NCI-H1092 treated with DMSO at 0.1 percent for 48 hours (cell line): ENCODE measurements at regions not wholly inside any gene's neighbourhood (a gene's known extent, or its start where the extent isn't known, plus 50 kb on each side); places are given as distances from the start of the nearest gene placed in this dataset.
A peak's percentile ranks its signal among the peaks of the same experiment; 100 is the strongest.

Experiments used
- DNase-seq: peaks from one replicate; lab custom pipeline; 2025; lab: John Stamatoyannopoulos, UW

DNA sequence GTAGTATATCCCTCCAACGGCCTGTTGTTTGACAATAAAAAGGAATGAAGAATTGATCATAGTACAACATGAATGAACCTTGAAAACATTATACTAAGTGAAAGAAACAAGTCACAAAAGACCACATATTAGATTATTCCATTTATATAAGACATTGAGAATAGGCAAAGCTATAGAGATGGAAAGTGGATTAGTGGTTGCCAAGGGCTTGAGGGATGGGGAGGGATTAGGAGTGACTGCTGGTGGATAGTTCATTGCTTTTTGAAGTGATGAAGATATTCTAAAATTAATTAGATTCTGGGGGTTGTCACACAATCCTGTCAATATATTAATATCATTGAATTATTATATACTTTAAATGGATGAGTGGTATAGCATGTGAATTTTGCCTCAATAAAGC, 142.5 kb upstream of the DPT start:
- no peak for DNase-seq

DNA sequence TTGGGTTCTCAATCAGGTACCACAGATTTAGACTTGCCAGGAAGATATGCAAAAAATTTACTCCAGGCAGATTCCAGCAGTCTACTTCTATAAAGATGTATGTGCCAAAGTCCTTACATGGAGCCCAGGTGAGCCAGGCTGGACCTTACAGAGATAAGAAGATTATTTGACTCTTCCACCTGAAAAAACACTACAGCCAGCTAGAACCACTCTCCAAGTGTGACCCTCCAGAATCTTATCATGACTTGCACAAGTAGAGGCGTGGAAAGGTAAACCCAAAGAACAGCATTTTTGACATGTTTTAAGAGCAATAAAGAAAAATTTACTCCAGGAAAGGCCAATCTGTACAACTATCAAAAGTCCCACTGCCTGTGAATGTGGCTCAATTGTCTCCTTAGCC, 146.8 kb upstream of the DPT start:
- no peak for DNase-seq

DNA sequence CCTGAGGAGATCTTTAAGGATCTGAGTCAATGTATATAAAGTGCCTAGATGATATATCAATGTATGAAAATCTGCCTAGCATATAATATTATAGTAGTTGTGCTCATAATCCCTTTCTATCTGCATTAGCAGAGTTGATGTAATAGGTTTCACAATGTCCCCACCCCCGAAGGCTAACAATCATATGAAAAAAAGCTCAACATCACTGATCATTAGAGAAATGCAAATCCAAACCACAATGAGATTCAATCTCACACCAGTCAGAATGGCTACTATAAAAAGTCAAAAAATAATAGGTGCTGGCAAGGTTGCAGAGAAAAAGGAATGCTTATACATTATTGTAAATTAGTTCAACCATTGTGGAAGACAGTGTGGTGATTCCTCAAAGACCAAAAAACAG, 147.8 kb upstream of the DPT start:
- DNase-seq: no peak

DNA sequence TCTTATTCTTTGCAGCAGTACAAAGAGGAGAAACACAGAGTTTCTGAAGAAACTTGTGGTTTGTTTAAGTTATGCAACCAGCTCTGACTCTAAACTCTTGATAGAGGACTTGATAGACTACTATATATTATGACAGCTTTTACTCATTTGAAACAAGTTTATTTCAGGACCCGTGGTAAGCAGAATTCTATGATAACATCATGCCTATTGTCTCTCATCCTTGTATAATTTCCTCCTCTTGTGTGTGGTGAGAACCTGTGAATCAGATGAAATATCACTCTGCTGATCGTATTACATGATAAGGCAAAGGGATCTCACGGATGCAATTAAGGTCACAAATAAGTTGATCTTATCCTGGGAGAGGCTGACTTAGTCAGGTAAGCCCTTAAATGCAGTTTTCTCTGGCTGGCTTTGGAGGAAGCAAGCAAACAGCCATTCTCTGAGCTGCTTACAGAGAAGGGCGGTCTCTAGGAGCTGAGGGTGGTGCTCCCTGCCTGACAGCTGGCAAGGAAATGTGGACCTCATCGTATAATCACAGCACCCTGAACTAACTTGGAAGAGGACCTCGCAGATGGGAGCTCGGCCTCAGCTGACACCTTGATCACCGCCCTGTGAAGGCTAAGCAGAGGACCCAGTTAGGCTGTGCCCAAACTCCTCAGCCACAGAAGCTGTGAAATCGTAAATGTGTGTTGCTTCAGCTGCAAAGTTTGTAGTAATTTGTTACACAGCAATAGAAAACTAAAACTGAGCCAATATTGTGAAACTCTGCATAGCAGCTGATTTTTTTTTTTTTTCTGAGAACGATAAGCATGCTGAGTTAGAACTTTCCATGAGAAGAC, 151.1 kb upstream of the DPT start:
- DNase-seq: no peak

DNA sequence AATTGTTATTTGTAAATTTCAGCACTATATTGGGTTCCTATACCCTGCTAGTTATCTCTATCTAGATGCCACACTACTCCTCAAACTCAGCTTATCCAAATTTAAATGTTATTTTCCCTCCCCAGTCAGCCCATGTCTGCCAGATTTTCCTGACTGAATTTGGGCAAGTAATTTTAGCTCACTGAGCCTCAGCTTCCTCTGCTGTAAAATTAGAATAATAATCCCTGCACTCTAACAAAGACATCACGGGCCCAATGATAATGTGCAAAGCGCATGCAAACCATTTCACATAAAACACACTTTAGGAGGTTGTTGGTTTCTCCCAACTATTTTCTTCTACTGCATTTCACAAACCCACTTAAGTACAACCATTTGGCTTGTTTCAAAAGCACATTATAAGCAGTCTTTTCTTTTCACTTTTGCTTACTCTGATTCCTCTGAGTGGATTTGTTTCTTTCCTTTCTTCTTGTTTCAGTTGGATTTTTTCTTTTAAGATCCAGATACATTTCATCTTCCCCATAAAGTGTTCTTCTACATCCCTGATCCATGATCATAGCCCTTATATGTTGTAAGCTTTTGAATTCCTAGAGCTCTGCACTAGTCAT, 152.8 kb upstream of the DPT start:
- DNase-seq: peak; percentile 15

DNA sequence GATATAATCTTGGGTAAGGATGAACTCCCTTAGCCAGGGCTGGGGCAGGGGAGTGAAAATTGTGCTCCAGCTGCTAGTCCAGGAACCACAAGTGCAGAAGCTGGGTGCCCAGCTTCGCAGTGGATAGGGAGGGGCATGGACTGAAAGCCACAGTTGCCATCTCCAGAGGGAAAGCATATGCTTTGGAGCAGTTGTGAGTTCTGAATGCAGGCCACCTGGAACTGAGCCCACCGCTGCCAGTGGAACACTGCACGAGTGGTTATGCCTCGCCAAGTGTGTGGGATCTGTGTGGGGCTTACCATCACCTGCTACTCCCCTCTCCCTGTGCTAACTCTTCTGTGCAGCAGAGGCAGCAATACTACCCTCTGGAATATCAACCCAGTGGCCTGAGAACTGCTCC, 158.4 kb upstream of the DPT start:
- no peak for DNase-seq

DNA sequence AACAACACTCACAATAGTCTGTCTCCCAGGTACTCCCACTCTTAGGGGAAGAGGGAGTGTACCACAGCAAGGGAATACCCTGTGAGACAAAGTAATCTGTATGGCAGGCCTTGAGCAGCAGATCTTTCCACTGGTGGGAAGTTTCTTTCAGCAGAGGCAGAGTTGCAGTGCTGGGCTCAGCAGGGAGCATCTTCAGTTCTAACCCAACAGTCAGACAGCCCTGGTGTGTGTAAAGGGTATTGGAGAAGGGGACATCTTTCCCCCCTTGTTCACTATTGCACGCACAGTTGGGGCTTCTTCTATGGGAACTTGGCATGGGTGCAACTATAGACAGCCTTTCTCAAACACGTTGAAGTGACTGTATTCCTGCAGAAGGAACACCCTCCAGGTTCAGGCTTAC, 159.4 kb upstream of the DPT start:
- no peak for DNase-seq

DNA sequence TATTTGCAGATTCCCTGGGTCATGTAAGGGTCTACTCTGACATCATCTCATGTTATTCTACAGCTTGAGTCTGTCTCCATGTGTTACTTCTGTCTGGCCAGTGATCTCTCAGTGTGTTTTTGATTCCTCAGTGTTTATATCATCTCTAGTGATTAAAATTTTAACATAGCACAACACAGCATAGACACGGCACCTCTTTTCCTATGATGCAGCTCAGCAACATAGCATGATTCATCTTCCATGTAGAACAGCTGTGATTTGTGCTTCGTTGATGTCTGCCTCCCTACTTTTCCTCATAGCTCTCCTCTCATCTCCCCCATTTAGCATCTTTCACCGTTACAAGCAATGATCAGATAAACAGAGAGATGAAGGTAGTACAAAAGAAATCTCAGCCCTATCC, 163.9 kb upstream of the DPT start:
- no peak for DNase-seq

DNA sequence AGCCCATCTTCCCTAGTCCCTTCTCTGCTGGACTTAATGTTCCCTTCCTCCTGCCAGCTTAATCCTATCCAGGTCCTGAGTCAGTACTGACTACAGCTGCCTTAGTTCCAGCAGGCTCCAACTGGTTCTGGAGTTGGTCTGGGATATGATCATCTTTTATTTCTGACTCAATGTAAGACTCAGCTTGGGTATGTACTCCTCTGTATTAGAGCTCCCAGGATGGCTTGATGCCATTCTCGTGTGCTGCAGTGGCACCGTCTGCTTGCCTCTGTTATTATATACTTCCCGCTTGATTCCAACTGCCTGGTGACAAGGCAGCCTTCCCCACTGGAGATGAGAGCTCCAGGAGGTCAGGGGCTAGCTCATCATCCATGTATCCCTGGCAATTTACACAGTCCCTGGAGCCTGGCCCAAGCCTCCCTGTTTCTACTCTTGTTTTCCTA, 164.4 kb upstream of the DPT start:
- no peak for DNase-seq

DNA sequence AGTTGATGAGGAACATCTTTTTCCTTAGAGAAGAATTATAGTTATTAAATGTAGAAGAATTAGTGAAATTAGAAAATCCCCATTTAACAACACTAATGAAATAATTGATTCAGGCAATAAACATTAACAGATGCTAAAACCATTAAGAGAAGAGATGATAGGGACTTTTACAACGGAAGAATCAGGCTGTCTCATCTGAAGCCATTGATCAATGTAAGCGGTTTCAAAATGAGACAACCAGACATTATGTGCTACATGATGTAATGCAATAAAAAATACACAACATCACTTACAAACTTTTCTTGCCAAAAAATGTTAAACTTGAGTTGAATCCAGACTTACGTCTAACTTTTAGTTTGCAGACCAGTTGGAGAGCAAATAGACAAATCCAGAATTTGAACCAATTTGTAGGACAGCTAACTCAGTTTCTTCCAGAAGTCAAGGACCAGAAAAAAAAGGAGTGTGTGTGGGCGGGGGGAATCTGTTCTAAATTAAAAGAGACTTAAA, 165.4 kb upstream of the DPT start:
- DNase-seq: no peak

DNA sequence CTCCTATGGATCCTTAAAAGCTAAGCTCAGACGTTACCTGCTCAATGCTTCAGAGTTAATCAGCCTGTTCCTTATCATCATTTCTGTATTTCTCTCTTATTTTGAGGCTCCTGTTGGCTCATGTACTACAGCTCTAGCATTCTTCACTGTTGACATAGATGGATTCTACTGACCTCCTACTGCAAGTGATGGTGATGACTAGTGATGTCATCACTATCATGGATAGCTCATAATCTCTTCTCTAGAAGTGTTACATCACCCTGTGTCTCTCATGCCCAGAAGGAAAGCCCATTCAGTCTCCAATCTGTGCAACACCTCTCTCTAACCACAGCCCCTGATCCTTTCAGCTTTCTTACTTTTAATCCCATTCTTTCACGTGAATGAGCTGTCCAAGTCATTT, 168.2 kb upstream of the DPT start:
- DNase-seq: no peak

DNA sequence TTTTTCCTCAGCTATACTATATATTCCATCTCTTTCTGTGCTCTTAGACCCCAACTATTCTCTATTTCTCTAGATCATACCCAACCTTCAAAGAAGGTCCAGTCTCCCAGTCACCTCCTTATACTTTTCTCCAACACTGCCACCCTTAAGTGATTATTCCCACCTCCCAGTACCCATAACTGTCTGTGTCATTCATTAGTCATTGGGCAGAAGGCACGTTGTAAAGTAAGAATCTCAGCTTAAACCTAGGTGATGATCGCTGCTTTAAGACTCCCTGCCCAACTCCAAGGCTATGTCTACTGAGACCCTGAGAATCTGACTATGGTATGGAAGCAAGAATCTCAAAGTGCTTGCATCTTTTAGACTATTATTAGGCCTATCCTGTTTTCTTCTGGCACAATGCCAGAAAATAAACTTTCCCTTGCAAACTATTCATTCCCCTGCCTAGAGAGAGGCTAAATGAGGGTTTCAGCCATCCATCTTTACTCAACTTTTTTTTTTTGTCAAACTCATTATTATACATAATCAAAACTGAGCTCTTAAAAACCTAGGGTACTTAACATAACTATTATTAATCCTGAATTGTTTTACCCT, 174.3 kb upstream of the DPT start:
- DNase-seq: no peak

DNA sequence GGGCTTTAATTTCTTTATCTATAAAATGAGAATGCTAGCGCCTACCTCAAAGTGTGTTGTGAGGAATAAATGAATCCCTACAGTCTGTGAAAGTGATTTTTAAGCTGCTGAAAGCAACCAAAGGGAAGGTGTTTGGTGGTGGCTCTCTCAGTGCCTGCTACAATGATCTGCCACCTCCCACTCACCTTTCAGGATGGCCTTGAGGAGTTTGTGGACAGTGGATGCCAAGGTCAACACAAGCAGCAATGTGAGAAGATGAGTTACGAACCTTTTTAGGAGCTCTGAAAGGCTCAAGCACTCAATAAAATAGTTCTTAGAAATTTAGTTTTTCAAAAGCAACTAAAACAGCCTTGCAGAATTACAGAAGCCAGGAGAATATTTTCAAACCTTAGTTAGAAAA, 176.6 kb upstream of the DPT start:
- no peak for DNase-seq

DNA sequence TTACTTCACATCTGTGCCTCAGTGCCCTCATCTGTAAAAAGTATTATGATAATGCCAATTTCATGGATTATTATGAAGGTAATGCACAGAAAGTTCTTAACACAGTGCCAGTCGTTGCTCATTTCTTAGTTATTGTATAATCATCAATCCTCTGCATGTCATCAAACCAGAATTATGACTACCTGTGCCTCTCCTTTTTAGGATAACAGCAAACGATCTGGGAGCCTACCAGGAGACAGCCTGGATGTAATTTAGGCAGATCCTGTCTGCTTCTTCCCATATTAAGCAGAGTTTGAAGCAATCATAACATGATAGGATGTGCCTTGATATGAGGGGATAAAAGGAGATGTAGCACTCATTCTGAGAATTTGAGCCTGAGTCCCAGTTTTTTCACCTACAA, 177.4 kb upstream of the DPT start:
- DNase-seq: no peak

DNA sequence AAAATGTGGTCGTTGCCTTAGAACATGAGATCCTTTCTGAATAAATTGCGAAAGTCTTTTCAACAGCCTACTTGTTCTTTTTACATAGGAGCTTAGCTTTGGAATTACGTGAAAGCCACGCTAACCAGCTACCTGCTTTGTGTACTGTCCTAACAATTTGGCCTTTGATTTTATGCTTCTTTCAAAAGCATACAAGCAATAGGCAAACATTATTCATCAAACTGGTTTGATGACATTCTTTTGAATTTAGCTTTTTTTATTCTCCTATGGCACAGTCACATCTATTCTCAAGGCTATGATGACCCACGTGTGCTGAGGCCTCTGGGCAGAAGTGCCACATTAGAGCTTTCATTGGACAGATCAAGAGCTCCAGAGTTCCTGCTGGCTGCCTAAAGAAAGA, 178.0 kb upstream of the DPT start:
- DNase-seq: no peak

DNA sequence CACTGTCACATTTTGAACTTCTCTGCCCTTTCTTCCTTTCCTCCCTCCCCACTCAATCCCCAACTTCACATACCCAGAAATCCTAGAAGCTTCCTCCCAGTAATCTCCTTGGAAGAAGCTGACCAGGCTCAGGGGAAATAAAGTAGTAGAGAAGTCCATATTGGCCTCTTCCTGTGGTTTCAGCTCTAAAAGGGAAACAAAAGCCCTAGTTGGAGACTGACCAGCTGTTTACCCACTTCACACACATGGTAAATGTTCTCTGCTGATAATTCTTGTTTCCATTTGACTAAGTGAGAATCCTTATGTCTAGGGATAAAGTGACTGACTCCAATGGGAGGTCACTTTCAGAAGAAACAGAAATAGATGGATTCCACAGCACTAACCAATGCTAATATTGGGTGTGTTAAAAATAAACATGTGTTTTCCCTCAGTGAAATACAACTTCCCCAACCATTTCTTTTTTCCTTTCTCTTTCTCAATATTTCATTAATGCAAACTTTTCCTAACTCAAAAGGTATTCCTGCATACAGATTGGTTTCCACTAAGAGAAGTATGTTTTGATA, 178.9 kb upstream of the DPT start:
- DNase-seq: no peak

DNA sequence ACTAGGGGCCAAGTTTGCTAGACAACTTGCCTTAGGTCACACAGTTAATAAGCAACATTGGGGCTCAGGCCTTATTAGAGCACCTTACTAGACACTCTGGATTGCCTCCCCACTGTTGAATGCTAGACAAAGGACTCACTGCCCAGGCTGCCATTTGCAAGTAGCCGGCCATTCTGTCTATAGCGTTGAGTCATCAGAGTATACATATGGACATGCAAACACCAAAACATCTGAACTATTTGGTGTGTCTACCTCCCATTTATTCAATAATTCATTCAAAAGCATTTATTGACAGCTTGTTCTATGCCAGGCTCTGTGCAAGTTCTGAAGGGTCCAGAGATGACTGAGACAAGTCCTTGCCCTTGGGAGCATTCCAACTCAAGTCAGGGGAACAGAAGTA, 181.4 kb upstream of the DPT start:
- no peak for DNase-seq

DNA sequence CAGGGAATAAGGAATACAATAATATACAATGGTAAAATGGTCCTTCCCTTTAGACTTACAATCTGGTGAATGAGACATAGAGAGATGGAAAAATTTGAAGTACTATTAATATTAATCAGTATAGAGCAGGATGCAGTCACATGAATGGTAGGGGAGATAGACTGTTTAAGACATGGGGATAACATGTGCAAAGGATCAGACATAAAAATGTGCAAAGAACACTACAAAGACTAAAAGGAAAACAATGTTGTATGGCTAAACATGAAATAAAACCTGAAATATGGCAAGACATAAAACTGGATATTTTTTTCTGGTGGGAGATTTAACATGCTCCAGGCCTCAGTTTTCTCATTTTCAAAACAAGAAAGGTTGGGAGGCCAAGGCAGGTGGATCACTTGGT, 182.4 kb upstream of the DPT start:
- DNase-seq: no peak

DNA sequence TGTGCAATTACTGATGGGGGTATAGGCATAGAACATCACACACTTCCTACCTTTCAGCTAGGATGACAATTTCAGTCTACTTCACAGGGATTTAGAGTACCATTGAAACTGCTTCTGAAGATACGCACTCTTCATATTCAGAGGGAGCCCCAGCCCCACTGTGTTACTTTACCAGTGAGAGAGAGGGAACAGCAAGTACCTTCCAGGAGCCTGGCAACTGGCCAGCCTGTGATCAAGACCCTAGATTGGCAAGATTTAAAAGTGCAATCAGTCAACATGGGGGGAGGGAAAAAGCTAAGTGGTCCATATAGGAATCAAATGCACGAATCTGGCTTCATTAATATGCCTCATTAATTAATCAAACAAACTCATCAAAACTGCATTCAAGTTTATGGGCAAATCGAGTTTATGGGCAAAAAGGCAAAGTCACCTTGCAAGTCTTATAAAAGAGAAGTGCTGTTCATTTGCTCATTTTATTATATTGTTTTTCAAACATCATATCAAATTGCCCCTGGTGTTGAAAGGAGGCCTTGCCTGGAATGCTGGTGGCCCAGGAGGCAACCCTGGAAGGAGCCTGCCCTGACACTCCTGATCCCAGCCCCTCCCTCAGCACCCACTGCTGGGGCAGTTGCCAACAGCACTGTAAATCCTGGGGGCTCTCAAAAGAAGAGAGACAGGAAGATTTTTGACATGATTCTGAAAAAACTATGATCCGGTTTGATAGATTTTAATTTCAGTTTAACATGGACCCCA, 184.9 kb upstream of the DPT start:
- peak; percentile 5 for DNase-seq

DNA sequence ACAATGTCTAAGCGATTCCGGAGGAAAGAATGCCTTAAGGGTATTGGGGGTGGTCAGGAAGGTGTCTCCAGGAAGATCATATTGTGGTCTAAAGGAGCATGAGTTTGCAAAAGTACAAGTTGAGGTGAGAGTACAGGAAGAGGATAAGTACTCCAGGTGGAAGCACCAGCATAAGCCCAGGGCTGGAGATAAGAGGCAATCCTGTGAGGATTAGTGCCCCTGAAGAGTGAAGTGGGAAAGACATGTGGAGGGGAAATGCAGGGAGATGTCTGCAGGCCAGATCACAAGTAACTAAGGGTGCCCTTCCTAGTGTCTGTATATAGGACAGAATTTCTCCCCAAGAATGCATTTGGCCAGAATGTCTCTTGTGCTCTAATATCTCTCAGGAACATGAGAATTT, 188.3 kb upstream of the DPT start:
- no peak for DNase-seq

DNA sequence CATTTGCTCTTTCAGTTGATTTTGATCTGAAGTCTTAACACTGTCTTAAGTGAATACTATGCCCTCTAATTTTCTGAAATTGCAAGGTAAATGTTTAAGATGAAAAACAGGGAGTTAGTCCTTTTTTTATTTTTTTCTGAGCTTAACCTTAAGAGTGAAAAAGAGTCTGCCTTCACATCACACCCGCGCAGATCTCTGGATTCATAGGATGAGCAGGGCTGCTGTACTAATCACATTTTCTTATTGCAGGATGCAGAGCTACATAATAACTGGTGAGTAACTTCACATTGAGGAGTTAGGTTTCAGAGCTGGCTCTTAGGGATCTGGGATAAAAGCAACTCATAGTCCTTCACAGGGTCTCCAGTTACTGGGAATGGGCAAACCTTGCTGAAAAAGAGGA, 188.7 kb upstream of the ATP1B1 start:
- no peak for DNase-seq
